ENCODE measurements at regions not wholly inside any gene's neighbourhood (a gene's known extent, or its start where the extent isn't known, plus 50 kb on each side); places are given as distances from the start of the nearest gene placed in this dataset.
A peak's percentile ranks its signal among the peaks of the same experiment; 100 is the strongest.

GRCh38 chr3:74267588-74268184 is 346.8 kb downstream of the CNTN3 start:
- H3K4me1 ChIP-seq (ENCODE audit: low read length): no peaks in the 10 kb centered on the region
- no peaks in the 10 kb centered on the region for H3K9me3 ChIP-seq (replicated peaks; ENCODE audit: insufficient read depth, low read length)
- H3K79me2 ChIP-seq (ENCODE audit: low read length): no peaks in the 10 kb centered on the region
- no peak overlapping the region for H3K4me2 ChIP-seq (ENCODE audit: low read depth, low read length)
- H3K4me3 ChIP-seq (ENCODE audit: low read length): no peak overlapping the region
- H3K27ac ChIP-seq (ENCODE audit: low read length): no peak overlapping the region
- no peak for DNase-seq
- H3F3A ChIP-seq (ENCODE audit: insufficient read depth, low read length): no peaks in the 10 kb centered on the region
- no peaks in the 10 kb centered on the region for H3K36me3 ChIP-seq (replicated peaks; ENCODE audit: insufficient read depth, low read length)
- no peaks in the 10 kb centered on the region for H3K27me3 ChIP-seq (replicated peaks; ENCODE audit: insufficient read depth, low read length)
- no peak overlapping the region for H3K9ac ChIP-seq (ENCODE audit: low read length)
- H3K9me2 ChIP-seq (replicated peaks; ENCODE audit: insufficient read depth, low read length): no peaks in the 10 kb centered on the region
- H2AFZ ChIP-seq (ENCODE audit: low read length): no peak overlapping the region
- TF ChIP-seq EZH2 (optimal IDR thresholded peaks at IDR 0.05; ENCODE audit: low read depth, low read length): no peak
- TF ChIP-seq, protein P1, sequence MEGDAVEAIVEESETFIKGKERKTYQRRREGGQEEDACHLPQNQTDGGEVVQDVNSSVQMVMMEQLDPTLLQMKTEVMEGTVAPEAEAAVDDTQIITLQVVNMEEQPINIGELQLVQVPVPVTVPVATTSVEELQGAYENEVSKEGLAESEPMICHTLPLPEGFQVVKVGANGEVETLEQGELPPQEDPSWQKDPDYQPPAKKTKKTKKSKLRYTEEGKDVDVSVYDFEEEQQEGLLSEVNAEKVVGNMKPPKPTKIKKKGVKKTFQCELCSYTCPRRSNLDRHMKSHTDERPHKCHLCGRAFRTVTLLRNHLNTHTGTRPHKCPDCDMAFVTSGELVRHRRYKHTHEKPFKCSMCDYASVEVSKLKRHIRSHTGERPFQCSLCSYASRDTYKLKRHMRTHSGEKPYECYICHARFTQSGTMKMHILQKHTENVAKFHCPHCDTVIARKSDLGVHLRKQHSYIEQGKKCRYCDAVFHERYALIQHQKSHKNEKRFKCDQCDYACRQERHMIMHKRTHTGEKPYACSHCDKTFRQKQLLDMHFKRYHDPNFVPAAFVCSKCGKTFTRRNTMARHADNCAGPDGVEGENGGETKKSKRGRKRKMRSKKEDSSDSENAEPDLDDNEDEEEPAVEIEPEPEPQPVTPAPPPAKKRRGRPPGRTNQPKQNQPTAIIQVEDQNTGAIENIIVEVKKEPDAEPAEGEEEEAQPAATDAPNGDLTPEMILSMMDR (IDR thresholded peaks at IDR 0.05; ENCODE audit: low read length): peak; percentile 36
- H4K20me1 ChIP-seq (ENCODE audit: insufficient read depth, low read length): no peaks in the 10 kb centered on the region

DNA sequence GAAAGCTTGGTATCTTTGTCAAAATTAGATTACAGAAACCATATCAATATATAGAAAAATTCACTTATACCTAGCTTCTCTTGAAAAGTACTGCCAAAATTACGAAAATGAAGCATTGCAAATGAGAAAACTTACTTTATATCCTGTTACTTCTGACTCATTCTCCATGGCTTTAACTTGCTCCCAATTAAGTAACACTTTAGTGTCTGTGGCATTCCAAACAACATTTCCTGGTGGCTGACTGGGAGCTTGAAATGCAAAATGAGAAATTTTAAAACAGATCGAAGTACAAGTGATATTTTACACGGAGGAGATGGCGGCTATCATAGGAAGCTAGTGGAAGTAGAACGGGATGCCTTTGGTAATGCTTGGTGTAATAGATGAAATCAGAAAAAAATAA is 347.3 kb downstream of the CNTN3 start:
- H3F3A ChIP-seq (ENCODE audit: insufficient read depth, low read length): no peaks in the 10 kb centered on the region
- no peaks in the 10 kb centered on the region for H3K36me3 ChIP-seq (replicated peaks; ENCODE audit: insufficient read depth, low read length)
- no peaks in the 10 kb centered on the region for H3K9me2 ChIP-seq (replicated peaks; ENCODE audit: insufficient read depth, low read length)
- no peak for DNase-seq
- no peak overlapping the region for H3K9ac ChIP-seq (ENCODE audit: low read length)
- no peak overlapping the region for H3K27ac ChIP-seq (ENCODE audit: low read length)
- no peaks in the 10 kb centered on the region for H3K9me3 ChIP-seq (replicated peaks; ENCODE audit: insufficient read depth, low read length)
- H3K4me2 ChIP-seq (ENCODE audit: low read depth, low read length): no peak overlapping the region
- no peak overlapping the region for H3K4me3 ChIP-seq (ENCODE audit: low read length)
- no peaks in the 10 kb centered on the region for H3K79me2 ChIP-seq (ENCODE audit: low read length)
- no peaks in the 10 kb centered on the region for H4K20me1 ChIP-seq (ENCODE audit: insufficient read depth, low read length)
- TF ChIP-seq, protein P1 (IDR thresholded peaks at IDR 0.05; ENCODE audit: low read length): no peak
- no peak for TF ChIP-seq EZH2 (optimal IDR thresholded peaks at IDR 0.05; ENCODE audit: low read depth, low read length)
- H3K27me3 ChIP-seq (replicated peaks; ENCODE audit: insufficient read depth, low read length): no peaks in the 10 kb centered on the region
- no peaks in the 10 kb centered on the region for H3K4me1 ChIP-seq (ENCODE audit: low read length)
- H2AFZ ChIP-seq (ENCODE audit: low read length): no peak overlapping the region

DNA sequence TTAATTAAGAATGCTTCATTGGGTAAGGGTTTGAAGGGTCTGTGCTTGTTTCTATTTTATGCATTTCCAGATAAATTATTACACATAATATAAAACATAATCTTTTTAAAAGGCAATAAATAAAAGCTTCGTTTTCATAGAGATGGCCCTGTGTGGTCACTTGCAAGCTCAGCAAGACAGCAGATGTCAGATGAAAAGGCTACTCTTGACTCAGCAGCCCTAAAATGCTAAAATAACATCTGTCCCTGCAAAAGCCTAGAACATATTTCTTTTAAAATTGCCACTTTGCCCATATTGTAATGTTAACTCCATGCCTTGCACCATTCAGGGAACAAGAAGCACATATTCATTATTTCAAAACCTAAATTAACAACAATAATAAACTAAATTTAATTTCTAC is 349.4 kb downstream of the CNTN3 start:
- Histone ChIP-seq H3K9me2 (replicated peaks; ENCODE audit: insufficient read depth, low read length) (no peaks in the 10 kb centered on the region), H4K20me1 (ENCODE audit: insufficient read depth, low read length) (no peaks in the 10 kb centered on the region), H3K4me1 (ENCODE audit: low read length) (no peaks in the 10 kb centered on the region), H3F3A (ENCODE audit: insufficient read depth, low read length) (no peaks in the 10 kb centered on the region), H3K9me3 (replicated peaks; ENCODE audit: insufficient read depth, low read length) (no peaks in the 10 kb centered on the region), H3K4me3 (ENCODE audit: low read length) (no peak overlapping the region), H2AFZ (ENCODE audit: low read length) (no peak overlapping the region), H3K4me2 (ENCODE audit: low read depth, low read length) (no peak overlapping the region), H3K9ac (ENCODE audit: low read length) (no peak overlapping the region), H3K27me3 (replicated peaks; ENCODE audit: insufficient read depth, low read length) (no peaks in the 10 kb centered on the region), H3K36me3 (replicated peaks; ENCODE audit: insufficient read depth, low read length) (no peaks in the 10 kb centered on the region), H3K79me2 (ENCODE audit: low read length) (no peaks in the 10 kb centered on the region), H3K27ac (ENCODE audit: low read length) (no peak overlapping the region; the same call in 1 of the 2 replicates)
- DNase-seq: peak; percentile 50
- TF ChIP-seq EZH2 (optimal IDR thresholded peaks at IDR 0.05; ENCODE audit: low read depth, low read length) (no peak), EZH2phosphoT487 (IDR thresholded peaks at IDR 0.05; ENCODE audit: low read length) (no peak)
- TF ChIP-seq, protein P1 (IDR thresholded peaks at IDR 0.05; ENCODE audit: low read length): no peak
